Upper lobe of left lung (tissue), 6 donors: ENCODE measurements at regions not wholly inside any gene's neighbourhood (a gene's known extent, or its start where the extent isn't known, plus 50 kb on each side); places are given as distances from the start of the nearest gene placed in this dataset.
A peak's percentile ranks its signal among the peaks of the same experiment; 100 is the strongest.

Source experiments
- ATAC-seq, 2 donors: fragments of 200-7000 bp; cut with Tn5 transposase; one replicate each; pipeline ENCODE4 v1.9.1; 2022; ENCODE audit warnings: mild to moderate bottlenecking in 2 of 2, moderate library complexity in 2 of 2; ENCODE audit not compliant: low FRiP score in 2 of 2
- DNase-seq, 2 donors: peaks; one replicate each; pipeline ENCODE4 v3.0.0-alpha.2; 2019 to 2020
- H3K27ac ChIP-seq, 4 donors: fragments of 200-600 bp; sonication (generic); one replicate each; pipeline ENCODE4 v1.5.1; 2016 to 2019
- H3K27me3 ChIP-seq, 4 donors: fragments of 200-600 bp; sonication (generic); one replicate each; pipeline ENCODE4 v1.5.1; 2017 to 2019
- H3K36me3 ChIP-seq, 4 donors: fragments of 200-600 bp; sonication (generic); one replicate each; pipeline ENCODE4 v1.5.1; 2016 to 2019
- H3K4me1 ChIP-seq, 4 donors: fragments of 200-600 bp; sonication (generic); one replicate each; pipeline ENCODE4 v1.5.1; 2018 to 2019
- H3K4me3 ChIP-seq, 4 donors: fragments of 200-600 bp; sonication (generic); one replicate each; pipeline ENCODE4 v1.5.1; 2017 to 2019; ENCODE audit warnings: mild to moderate bottlenecking in 2 of 4, moderate library complexity in 1 of 4
- H3K9me3 ChIP-seq, 4 donors: fragments of 200-600 bp; sonication (generic); one replicate each; pipeline ENCODE4 v1.5.1; 2018 to 2019
- CTCF ChIP-seq, 6 experiments: fragments of 450-650 bp in 4 of 6; fragments of 200-600 bp in 2 of 6; sonication (generic) in 2 of 6; IDR thresholded peaks; one replicate each; pipeline ENCODE4 v1.5.1; 2016 to 2019; ENCODE audit warnings: antibody characterized with exemption in 6 of 6
- EP300 ChIP-seq, 4 donors: sonication (generic); formaldehyde crosslinking; IDR thresholded peaks; one replicate each; pipeline ENCODE4 v1.5.1; 2017; ENCODE audit warnings: antibody characterized with exemption in 4 of 4, control low read depth in 2 of 4
- POLR2A ChIP-seq, 4 donors: fragments of 450-650 bp; IDR thresholded peaks; one replicate each; pipeline ENCODE4 v1.5.1; 2016 to 2017; ENCODE audit warnings: antibody characterized with exemption in 4 of 4, mild to moderate bottlenecking in 2 of 4
- POLR2AphosphoS5 ChIP-seq, 2 donors: sonication (generic); formaldehyde crosslinking; IDR thresholded peaks; one replicate each; pipeline ENCODE4 v1.5.1; 2017; ENCODE audit warnings: antibody characterized with exemption in 2 of 2
- WGBS, 2 donors: methylation state at CpG; one replicate each; pipeline ENCODE4 v1.1.5; 2017 to 2018; 5-methylcytosine and 5-hydroxymethylcytosine counted together
- donor health status: DM: no; HTN: no; CAD: no; lungs with moderate emphysema.
- donor health status: DM: no; HTN: yes; CAD: no; lungs with severe emphysema.

DNA sequence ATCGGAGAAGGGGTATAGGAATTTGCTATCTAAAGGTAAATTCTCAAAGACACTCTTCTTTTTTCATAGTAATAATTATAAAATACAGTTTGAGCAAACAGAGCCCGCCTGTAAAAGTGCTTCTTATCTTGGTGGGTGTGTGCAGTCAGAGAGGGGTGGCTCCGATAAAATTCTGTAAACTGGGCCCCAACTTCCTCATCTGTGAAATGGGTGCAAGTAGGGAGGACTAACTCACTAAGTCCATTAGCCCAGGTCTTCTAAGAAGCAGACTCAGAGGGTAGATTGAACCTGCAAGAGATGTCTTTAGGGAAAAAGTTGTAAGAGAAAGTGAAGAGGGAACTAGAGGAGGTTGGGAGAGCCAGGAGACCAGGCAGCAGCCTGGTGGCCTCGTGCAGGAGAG, 245.8 kb upstream of the RREB1 start:
- Histone ChIP-seq H3K36me3 (no peaks in the 10 kb centered on the region), H3K27ac (no peak overlapping the region), H3K9me3 (no peaks in the 10 kb centered on the region), H3K27me3 (no peaks in the 10 kb centered on the region), H3K4me1 (peaks cover 9 to 24% (median 14%) of the 10 kb centered on the region in 4 donors), H3K4me3 (no peak overlapping the region)
- DNase-seq (no peak), ATAC-seq (no peak)
- TF ChIP-seq EP300 (IDR thresholded peaks at IDR 0.05) = no peak
- TF ChIP-seq POLR2AphosphoS5 (IDR thresholded peaks at IDR 0.05) = no peak
- TF ChIP-seq POLR2A (IDR thresholded peaks at IDR 0.05) = no peak
- TF ChIP-seq CTCF (IDR thresholded peaks at IDR 0.05) = no peak
- WGBS, 2 donors = 80 to 87% methylated on average over 4 of the region's 4 CpGs

- TF ChIP-seq EP300 (IDR thresholded peaks at IDR 0.05) = no peak
- no peak for TF ChIP-seq CTCF (IDR thresholded peaks at IDR 0.05)
- TF ChIP-seq POLR2AphosphoS5 (IDR thresholded peaks at IDR 0.05) = no peak
- no peak for TF ChIP-seq POLR2A (IDR thresholded peaks at IDR 0.05)
- H3K27me3 ChIP-seq = no peaks in the 10 kb centered on the region
- no peak overlapping the region for H3K4me3 ChIP-seq
- no peak overlapping the region for H3K27ac ChIP-seq
- H3K9me3 ChIP-seq = no peaks in the 10 kb centered on the region
- no peaks in the 10 kb centered on the region for H3K36me3 ChIP-seq
- DNase-seq = no peak
- 80 to 82% methylated on average over 6 of the region's 6 CpGs for WGBS, 2 donors
- peaks cover 0 to 7% (median 0%) of the 10 kb centered on the region in 4 donors for H3K4me1 ChIP-seq
- ATAC-seq = no peak
These were observed 243.7 kb upstream of the RREB1 start for GRCh38 chr6:6863970-6864639.

DNA sequence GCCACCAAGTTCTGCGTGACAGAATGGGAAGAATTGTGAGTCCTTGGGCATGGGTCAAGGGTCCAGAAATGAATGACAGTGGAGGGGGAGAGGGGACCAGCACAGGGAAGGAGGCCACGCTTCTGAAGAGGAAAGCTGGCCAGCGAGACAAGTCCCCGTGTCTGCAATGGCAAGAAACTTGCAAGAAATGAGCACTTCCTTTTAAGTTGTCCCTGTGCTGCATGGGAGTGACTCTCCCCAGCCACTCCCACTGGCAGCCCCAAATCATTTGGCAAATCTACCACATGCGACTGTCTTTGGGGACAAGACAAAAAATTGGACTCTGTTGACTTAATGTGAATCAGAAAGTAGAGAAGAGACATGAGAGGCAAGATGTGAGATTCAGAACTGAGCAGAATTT, 242.2 kb upstream of the RREB1 start:
- peaks cover 0 to 5% (median 0%) of the 10 kb centered on the region in 4 donors for H3K4me1 ChIP-seq
- ATAC-seq = no peak
- H3K27ac ChIP-seq = no peak overlapping the region
- no peak for TF ChIP-seq CTCF (IDR thresholded peaks at IDR 0.05)
- peak in 1 of 4 donors; percentile 26 for TF ChIP-seq POLR2A (IDR thresholded peaks at IDR 0.05)
- H3K9me3 ChIP-seq = no peaks in the 10 kb centered on the region
- no peak overlapping the region for H3K4me3 ChIP-seq
- DNase-seq = no peak
- no peaks in the 10 kb centered on the region for H3K36me3 ChIP-seq
- 57 to 69% methylated on average over 5 of the region's 5 CpGs for WGBS, 2 donors
- no peaks in the 10 kb centered on the region for H3K27me3 ChIP-seq

GRCh38 chr6:6866656-6867403, 240.9 kb upstream of the RREB1 start:
- DNase-seq (no peak), ATAC-seq (no peak)
- no peak overlapping the region for H3K4me3 ChIP-seq
- H3K27ac ChIP-seq = no peak overlapping the region
- 89 to 91% methylated on average over 7 of the region's 7 CpGs for WGBS, 2 donors
- H3K36me3 ChIP-seq = no peaks in the 10 kb centered on the region
- TF ChIP-seq EP300 (IDR thresholded peaks at IDR 0.05) (no peak), CTCF (IDR thresholded peaks at IDR 0.05) (no peak), POLR2A (IDR thresholded peaks at IDR 0.05) (no peak), POLR2AphosphoS5 (IDR thresholded peaks at IDR 0.05) (no peak)
- H3K9me3 ChIP-seq = no peaks in the 10 kb centered on the region
- peaks cover 0 to 2% (median 0%) of the 10 kb centered on the region in 4 donors for H3K4me1 ChIP-seq
- no peaks in the 10 kb centered on the region for H3K27me3 ChIP-seq
